Activated CD4-positive, alpha-beta T cell treated with anti-CD3 and anti-CD28 coated beads, Interleukin-2, amount 50 U/mL, for 16 hours (primary cell): ENCODE measurements at regions not wholly inside any gene's neighbourhood (a gene's known extent, or its start where the extent isn't known, plus 50 kb on each side); places are given as distances from the start of the nearest gene placed in this dataset.
"Not testable (repeated sequence)": the region's sequence is repeated elsewhere in the genome, so short reads cannot be mapped to it uniquely, and the experiment has no call there.

Source experiments
- DNase-seq: peaks from one replicate; pipeline ENCODE4 v3.0.0-alpha.2; 2020

DNA sequence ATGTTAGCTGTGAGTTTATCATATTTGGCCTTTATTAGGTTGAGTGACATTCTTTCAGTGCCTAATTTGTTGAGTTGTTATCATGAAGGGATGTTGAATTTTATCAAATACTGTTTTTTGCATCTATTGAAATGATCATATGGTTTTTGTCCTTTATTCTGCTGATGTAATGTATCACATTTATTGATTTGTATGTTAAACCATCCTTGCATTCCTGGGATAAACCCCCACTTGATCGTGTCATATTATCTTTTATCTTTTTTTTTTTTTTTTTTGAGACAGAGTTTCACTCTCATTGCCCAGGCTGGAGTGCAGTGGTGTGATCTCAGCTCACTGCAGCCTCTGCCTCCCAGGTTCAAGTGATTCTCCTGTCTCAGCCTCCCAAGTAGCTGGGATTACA, 51.9 kb upstream of the MFGE8 start:
- not testable (repeated sequence) for DNase-seq

DNA sequence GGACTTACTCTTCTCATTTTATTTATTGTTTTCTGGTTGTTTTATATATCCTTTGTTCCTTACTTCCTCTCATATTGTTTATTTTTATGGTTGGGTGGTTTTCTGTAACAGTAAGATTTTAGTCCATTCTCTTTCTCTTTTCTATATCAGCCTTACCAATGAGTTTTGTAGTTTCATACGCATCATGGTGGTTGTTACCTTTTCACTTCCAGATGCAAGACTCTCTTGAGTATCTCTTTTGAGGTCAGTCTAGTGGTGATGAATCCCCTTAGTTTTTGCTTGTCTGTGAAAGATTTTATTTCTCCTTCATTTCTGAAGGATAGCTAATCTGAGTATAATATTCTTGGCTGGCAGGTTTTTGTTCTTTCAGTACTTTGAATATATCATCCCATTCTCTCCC, 57.1 kb upstream of the MFGE8 start:
- no peak for DNase-seq

DNA sequence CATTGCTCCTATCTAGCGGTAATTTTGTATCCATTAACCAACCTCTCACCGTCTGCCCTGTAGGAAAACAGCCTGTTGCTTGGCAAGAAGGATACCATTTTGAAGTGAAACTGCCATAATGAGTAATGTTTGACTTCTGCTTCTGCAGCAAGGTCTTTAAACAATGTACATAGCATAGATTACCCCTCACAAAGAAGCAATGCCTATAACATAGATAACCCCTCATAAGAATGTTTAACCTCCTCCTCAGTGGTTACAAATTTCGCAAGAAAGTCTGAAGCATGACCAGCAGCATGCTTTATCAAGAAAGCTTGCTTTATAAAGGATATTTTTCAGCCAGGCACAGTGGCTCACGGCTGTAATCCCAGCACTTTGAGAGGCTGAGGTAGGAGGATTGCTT, 61.2 kb upstream of the MFGE8 start:
- no peak for DNase-seq

DNA sequence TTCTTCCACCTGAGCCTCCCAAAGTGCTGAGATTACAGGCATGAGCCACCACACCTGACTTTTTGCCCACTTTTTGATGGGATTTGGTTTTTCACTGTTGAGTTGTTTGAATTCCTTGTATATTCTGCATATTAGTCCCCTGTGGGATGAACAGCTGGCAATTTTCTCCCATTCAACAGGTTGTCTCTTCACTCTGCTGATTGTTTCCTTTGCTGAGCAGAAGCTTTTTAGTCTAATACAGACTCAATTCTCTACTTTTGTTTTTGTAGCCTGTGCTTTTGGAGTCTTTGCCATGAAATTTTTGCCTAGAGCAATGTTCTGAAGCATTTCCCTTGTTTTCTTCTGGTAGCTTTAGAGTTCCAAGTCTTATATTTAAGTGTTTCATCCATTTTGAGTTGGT, 62.7 kb upstream of the MFGE8 start:
- DNase-seq: no peak

DNA sequence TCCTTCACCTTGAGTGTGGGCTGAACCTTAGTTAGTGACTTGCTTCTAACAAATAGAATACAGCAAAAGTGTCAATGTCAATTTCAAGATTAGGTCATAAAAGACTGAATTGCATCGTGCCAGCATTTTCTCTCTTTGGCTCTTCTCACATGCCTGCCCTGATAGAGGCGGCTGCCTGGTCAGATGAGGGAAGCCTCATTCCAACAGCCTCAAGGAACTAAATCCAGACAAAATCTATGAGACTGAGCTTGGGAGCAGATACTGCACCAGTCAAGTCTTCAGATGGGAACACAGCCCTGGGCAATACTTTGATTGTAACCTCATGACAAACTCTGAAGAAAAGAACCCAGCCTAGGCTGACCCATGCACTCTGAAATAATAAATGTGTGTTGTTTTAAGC, 63.5 kb upstream of the MFGE8 start:
- no peak for DNase-seq

DNA sequence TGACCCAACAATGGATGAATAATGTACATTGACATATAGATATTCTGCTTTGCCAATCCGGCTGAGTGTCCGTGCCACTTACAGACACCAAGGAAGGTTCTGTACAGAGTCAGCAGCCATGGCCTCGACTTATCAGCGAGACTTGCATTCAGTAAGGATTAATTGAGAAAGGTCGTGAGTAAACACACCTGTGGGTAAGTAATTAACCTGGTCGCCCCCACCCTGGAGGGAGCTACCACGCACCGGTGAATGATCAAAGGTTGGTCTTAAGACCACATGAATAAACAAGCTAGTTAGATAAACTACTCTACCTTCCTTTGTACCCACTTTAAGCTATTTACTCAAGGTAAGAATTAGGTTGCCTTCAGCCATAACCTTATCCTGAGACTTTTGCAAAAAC, 66.5 kb upstream of the MFGE8 start:
- no peak for DNase-seq

DNA sequence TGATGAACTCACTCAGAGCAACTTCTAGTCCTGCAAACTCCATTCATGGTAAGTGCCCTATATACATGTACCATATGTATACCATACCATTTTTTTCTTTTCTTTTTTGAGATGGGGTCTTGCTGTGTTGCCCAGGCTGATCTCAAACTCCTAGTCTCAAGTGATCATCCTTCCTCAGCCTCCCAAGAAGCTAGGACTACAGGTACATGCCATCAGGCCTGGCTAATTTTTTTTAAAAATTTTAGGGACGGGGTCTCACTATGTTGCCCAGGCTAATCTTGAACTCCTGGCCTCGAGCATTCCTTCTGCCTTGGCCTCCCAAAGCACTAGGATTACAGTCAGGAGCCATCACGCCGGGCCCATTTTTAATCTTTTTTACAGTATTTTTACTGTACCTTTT, 67.3 kb upstream of the MFGE8 start:
- no peak for DNase-seq

DNA sequence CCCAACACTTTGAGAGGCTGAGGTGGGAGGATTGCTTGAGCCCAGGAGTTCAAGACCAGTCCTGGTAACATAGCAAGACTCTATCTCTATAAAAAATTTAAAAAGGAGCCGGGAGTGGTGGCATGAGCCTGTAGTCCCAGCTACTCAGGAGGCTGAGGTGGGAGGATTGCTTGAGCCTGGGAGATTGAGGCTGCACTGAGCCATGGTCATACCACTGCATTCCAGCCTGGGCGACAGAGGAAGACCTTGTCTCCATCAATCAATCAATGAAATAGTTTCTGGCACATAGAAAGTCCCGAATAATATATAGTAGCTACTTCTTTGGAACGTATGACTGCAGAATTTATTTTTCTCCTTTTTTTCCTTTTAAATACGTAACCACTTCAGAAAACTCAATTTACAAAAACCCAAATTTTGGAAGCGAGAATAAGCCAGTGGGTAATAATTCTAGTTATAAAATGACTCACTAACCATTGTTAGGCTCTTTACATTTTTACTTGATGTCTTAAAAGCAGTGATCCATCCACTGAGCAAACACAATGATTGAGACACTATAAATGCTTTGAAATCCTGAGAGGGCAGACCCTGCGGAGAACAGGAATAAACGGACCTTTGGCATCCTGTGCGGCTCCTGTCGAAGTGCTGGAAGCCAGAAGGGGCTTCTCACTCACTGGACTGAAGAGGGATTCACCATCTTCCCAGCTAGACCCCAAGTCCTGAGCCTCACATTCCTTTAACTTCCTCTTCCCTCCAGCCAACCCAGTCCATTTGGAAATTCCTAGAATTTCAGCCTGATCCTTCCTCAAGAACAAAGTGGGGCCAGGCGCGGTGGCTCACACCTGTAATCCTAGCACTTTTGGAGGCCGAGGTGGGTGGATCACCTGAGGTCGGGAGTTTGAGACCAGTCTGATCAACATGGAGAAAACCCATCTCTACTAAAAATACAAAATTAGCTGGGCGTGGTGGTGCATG, 68.4 kb upstream of the MFGE8 start:
- DNase-seq: no peak

DNA sequence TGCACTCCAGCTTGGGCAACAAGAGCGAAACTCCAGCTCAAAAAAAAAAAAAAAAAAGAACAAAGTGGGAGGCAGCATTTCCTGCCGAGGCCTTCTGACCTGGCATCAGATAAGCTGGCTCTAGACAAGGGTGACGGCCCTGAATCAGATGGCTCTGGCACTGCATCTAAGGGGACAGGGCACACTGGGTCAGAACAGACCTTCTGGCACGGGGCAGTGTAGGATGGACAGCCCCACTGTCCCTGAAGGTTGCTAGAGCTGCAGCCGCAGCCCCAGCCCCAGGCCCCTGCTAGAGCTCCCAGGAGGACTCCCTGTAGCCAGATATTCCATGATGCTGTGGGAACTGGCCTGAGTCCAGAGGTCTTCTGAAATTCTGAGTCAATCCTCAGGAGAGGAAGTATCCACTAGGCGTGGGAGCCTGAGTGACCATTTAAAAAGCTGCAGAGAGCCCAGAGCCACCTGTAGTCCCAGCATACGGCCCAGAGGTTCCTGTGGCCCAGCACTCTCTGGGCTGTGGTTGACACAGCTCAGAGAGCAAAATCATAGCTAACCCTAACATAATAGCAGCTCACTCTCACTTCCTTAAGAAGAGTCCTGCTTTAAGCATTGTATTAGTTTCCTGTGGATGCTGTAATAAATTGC, 69.2 kb upstream of the MFGE8 start:
- DNase-seq: no peak

DNA sequence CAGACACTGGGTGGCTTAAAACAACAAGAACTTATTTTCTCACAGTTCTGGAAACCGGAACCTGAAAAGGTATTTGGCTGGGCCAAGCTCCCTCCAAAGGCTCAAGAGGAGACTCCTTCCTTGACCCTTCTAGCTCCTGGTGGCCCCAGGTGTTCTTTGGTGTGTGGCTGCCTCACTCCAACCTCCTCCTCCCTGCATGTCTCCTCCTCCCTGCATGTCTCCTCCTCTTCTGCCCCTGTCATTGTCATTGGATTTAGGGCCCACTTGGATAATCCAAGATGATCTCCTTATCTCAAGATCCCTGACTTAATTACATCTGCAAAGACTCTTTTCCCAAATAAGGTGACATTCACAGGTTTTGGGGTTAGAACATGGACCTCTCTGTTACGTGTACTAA, 69.8 kb upstream of the MFGE8 start:
- no peak for DNase-seq

DNA sequence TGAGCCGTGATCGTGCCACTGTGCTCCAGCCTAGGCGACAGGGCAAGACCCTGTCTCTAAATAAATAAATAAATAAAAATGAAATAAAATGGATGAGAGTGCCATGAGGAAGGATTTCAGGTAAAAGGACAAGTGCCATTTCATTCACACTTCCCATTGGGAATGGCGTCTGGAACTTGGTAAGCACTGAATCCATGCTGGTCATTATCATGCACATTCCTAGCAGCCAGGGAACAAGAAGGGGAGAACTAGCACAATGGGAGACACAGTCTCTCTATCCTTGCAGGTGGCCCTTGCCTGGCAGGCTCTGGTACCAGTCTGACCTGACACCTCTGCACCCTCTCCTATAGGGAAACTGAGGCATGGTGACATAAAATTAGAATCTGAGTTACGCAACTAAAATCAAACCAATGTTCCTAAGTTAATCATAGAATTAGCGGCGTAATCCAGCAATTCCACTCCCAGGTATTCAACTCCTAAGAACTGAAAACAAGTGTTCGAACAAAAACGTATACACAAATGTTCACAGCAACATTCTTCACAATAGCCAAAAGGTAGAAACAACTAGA, 70.8 kb upstream of the MFGE8 start:
- no peak for DNase-seq

DNA sequence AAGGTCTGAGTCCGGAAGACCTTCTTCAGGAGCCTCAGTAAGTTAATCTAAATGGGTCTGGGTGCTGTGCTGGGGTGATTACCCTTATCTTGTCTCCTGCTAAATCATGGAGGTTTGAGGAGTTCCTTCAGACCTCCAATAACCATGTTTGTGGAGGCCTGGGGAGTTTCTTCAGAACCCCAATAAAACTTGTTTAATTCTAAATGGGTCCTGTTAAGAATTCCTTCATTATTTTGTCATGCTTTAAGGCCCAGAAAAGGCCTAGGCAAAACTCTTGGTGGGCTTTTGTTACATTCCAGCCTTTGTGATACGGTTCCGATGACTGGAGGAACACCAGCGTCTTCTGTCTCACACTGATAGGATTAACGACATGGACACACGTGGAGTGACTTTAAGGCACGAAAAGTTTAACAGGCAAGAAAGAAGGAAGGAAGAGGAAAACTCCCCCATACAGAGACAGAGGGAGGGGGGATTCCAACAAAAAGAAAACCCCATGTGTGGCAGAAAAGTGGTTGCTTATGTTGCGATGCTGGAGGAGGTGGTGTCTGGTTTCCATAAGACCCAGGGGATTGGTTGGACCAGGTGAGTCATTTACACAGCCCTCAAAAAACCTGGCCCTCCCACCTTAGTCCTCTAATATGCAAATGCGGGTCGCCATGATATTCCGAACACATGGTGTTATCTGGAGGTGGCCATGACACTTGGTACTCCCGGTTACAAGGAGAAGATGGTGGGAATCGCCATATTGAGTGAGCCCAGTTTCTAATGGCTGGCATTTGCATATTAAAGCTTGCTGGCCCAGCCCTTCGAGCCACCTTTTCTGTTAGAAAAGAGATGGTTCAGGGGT, 72.6 kb upstream of the MFGE8 start:
- no peak for DNase-seq

DNA sequence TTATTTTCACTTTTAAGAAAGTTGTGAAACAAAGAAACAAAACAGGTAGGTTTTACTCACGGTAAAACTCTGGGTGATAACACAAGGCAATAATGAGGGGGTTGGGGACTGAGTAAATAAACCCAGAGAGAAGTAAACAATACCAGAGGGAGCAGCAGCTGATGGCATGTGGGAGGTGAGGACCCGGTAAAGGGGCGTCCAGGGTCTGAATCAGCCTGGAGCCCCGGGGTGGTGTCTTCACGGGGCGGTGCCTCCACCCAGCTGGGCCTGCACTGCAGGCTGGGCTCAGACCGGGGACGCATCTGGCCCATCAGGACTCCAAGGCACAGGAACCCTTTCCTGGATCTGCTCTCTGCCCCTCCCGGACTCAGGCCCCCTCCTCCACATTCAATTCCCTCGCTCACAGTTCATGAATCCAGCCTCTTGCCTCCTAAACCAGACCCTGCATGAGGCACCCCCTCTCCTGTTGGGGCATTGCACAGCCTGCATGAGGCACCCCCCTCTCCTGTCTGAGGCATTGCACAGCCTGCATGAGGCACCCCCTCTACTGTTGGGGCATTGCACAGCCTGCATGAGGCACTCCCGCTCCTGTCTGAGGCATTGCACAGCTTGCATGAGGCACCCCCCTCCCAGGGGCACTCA, 73.9 kb upstream of the MFGE8 start:
- no peak for DNase-seq

DNA sequence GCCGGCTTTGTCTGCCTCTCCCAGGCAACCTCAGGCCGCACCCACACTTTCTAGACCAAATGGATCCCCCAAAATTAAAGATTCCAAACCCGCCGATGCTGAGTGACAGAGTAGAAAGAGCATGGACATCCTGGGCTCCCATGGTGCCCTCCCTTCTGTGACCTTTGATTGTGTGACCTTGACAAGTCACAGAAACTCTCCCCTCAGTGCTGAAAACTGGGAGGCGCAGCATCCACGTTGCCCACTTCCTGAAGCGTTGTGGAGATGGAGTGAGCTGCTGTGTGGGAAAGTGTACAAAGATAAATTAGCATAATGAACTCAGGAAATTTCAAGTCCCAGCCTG, 74.4 kb upstream of the MFGE8 start:
- no peak for DNase-seq

DNA sequence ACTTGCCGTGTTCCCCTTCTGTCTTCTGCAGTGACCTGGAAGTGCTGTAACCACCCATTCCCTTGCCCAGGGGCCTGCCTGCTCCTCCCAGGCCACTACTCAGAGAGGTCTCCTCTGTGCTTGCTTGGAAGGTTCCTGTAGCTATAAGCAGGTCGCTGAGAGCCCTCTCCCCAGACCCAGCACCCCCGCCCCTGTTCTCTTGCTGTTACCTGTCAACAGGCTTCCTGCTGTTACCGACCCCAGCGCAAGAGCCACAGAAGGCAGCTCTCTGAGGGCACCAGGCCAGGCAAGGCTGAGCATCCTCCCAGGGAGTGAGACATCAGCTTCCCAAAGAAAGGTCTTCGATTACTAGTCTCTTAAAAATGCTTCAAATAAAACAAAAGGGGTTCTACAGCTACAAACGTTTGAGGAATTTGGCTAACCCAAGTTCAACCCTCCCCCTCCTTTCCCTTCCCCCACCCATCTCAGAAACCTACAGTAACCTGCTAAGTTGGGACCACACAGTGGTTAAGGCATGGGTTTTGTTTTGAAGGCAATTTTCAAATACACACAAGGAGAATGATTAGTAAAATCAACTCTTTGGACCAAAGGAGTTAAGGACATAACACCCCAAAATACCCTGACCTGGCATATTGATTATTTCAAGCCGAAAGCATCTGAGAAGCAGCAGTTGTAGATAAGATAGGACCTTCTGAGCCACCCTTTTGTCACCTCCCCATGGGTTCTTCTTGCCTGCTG, 74.9 kb upstream of the MFGE8 start:
- DNase-seq: no peak

DNA sequence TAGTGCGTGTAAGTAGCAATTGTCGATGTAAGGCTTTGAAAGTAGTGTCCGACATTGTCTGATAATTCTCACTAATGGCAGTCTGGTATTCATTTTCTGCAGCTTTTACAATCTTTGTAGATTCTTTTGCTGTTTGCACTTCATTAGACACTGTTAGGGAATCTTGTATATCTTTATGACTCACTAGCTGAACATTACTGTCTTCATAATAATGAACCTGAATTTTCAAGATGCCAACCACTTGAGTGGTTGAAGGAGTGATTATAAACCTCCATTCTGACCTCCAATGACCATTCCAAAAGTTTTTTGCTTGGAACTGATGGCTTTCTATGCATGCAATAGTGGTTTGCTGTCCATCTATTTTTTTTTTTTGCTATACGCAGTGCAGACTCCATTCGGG, 76.4 kb upstream of the MFGE8 start:
- no peak for DNase-seq

DNA sequence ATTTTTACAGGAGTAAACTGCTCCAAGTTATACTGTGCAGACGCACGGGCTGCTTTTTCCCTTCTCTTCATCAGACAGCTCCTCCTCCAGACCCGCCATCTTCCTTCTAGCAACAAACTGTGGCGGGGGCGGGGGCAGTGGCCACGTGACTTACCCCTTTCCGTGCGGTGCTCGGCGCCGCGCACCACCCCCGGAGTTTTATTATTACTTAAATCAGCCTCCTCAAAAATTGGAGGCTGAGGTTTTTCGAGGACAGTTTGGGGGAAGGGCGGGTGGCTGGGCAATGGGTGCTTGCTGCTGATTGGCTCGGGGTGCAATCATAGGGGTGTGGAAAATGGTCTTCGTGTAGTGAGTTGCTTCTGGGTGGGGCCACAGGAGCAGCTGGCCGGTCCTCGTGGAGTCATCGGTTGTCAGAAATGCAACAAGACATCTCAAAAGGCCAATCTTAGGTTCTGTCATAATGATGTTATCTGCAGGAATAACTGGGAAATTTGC, 77.1 kb upstream of the MFGE8 start:
- no peak for DNase-seq

DNA sequence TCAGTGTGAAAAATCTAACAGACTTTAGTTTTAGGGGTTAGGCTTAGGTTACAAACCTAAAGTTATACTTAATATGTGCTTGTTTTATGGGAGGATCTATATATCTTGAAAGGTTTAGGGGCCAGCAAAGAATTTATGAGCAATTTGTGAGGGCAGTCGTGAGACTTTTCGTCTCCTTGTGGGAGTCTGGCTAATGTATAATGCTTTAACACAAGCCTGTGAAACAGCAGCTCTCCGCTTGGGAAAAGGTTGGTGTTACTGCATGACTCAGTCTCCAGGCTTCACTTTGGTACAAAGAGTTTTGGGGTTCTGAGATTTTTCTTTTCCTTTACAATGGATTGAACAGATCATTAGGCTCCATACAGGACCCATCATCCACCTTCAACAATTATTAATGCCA, 79.0 kb upstream of the MFGE8 start:
- no peak for DNase-seq

DNA sequence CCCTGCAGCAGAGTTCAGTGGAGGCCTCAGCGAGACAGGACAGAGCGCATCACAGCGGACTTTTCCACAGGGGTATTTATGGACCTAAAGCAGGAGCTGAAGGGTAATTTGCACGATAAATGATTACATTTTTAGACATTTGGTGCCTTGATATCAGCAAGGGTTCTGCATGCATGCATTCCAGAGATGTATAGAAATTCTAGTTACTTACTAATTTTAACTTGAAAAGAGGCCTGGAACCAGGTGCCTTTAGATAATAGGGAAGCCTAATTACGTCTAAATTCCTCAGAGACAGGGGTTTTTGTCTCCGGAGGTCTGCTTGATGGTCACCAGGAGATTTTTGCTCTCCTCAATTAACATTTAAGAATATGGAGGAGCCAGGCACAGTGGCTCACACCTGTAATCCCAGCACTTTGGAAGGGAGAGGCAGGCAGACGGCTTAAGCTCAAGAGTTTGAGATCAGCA, 79.8 kb upstream of the MFGE8 start:
- no peak for DNase-seq

DNA sequence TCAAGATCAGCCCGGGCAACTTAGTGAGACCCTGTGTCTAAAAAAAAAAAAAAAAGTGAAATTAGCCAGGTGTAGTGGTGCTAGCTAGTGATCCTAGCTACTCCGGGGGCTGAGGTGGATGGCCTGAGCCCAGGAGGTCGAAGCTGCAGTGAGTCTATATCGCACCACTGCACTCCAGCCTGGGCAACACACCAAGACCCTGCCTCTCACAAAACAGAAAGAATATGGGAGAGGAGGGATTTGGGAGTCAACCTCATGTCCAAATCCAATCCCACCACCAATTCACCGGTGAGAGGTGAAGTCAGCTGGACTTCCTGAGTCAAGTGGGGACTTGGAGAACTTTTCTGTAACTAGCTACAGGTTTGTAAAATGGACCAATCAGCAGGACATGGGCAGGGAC, 80.5 kb upstream of the MFGE8 start:
- DNase-seq: no peak

DNA sequence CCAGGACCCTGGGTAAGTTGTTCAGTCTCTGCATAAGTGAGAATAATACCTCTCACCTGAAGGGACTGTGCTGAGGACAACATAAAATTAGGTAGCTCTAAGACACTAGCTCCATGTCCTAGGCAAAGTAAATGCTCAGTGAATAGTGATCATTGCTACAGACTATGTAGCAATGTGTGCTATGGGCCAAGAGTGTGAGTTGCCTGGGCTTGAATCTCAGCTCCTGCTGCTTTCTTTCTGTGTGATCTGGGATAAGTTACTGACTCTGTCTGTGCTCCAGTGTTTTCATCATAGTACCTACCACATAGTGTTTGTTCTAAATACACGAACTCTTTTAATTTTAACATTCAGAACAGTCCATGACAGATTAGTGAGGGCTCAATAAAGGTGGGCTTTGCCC, 81.1 kb upstream of the MFGE8 start:
- DNase-seq: no peak

DNA sequence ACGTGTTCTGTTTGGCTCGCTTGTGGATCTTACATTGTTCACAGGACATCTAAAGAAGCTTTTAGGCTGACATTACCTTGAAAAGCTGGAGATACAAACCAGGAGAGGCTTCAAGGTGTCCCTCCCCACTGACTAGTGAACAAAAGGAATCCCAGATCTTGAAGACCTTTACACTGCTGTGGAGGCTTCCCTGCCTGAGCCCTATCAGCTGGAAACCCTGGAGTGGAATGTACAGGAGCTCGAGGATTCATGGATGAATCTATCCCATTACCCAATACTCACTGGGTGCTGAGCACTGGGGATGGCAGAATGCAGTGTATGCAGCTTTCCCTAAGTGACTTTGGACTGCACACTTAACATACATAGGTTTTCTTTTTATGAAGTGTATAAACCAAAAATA, 82.3 kb upstream of the MFGE8 start:
- no peak for DNase-seq
